NB4 (cell line): ENCODE measurements at regions not wholly inside any gene's neighbourhood (a gene's known extent, or its start where the extent isn't known, plus 50 kb on each side); places are given as distances from the start of the nearest gene placed in this dataset.
A peak's percentile ranks its signal among the peaks of the same experiment; 100 is the strongest.

Experiments
- DNase-seq: peaks from one replicate; pipeline ENCODE4 v3.0.0; 2010; ENCODE audit warnings: low read depth
- H3K4me3 ChIP-seq: one replicate; pipeline ENCODE4 v1.5.1; 2011; ENCODE audit warnings: mild to moderate bottlenecking, low read depth, low read length, moderate library complexity
- CTCF ChIP-seq: IDR thresholded peaks from one replicate; pipeline ENCODE4 v1.5.1; 2012; ENCODE audit warnings: low read depth, low read length
- MAX ChIP-seq: IDR thresholded peaks from 2 replicates; pipeline ENCODE4 v1.6.1; 2011; ENCODE audit warnings: low read depth, low read length
- MYC ChIP-seq: IDR thresholded peaks from 2 replicates; pipeline ENCODE4 v1.6.1; 2011; ENCODE audit warnings: low read depth, low read length
- POLR2A ChIP-seq: IDR thresholded peaks from 2 replicates; pipeline ENCODE4 v1.6.1; 2011; ENCODE audit warnings: mild to moderate bottlenecking; ENCODE audit not compliant: insufficient read length; ENCODE audit errors: extremely low read depth

DNA sequence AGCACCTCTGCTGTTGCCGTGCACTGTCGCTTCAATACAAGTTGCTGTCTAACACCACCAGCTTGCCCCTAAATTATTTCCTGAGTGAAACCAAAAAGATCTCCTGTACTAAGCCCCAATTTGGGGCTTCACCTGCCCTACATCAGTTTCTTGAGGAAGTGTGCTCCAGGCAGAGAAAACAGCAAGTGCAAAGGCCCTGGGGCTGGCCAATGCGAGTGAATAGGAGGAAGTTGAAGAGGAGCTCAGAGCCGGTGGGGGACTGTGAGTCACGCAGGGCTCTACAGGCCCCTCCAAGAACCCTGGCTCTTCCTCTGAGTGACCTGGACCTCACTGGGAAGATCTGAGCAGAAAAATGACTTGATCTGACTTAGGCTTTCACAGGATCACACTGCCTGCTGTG lies 117.2 kb downstream of the IPO8 start:
- peak; percentile 37 for DNase-seq
- H3K4me3 ChIP-seq: no peak overlapping the region
- no peak for TF ChIP-seq MYC
- no peak for TF ChIP-seq MAX
- TF ChIP-seq POLR2A: no peak
- no peak for TF ChIP-seq CTCF

GRCh38 chr12:30573145-30573544 lies 122.5 kb downstream of the IPO8 start:
- H3K4me3 ChIP-seq: no peak overlapping the region
- TF ChIP-seq POLR2A: no peak
- DNase-seq: no peak

GRCh38 chr12:30570211-30570890 lies 125.3 kb downstream of the IPO8 start:
- TF ChIP-seq MAX (no peak), CTCF (no peak), POLR2A (no peak), MYC (no peak)
- DNase-seq: no peak
- H3K4me3 ChIP-seq: no peak overlapping the region

DNA sequence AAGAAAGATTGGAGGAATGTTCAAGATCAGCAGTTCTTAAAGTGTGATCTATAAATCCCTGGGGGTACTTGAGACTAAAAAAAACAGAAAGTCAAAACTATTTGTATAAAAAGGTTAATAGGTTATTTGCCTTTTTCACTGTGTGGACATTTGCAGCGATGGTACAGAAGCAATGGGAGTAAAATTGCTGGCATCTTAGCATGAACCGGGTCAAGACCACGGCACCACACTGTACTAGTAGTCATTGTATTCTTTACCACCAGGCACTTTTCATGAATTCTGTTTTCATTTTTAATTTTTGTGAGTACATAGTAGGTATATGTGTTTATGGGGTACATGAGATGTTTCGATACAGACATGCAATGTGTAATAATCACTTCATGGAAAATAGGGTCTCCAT lies 126.2 kb downstream of the IPO8 start:
- no peak overlapping the region for H3K4me3 ChIP-seq
- no peak for DNase-seq
- TF ChIP-seq MYC: no peak
- no peak for TF ChIP-seq MAX
- TF ChIP-seq CTCF: no peak
- no peak for TF ChIP-seq POLR2A

GRCh38 chr12:30568453-30568852 lies 127.2 kb downstream of the IPO8 start:
- no peak for TF ChIP-seq POLR2A
- TF ChIP-seq MYC: no peak
- TF ChIP-seq CTCF: no peak
- TF ChIP-seq MAX: no peak
- DNase-seq: no peak
- no peak overlapping the region for H3K4me3 ChIP-seq

DNA sequence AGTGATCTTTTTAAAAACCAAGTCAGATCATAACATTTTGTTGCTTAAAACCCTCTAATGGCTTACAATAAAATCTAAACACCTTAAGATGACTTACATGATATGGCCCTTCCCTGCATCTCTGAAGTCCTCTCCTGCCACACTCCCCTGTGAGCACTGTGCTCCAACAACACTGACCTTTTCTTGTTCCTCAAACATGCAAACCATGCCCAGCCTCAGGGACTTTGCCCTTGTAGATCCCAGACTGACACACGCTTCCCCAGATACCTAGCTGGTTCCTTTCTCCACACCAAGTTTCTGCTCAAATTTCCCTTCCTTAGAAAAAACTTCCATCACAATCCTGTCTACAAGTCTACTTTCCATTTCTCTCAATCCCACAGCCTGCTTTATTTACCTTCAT lies 128.6 kb downstream of the IPO8 start:
- no peak for TF ChIP-seq CTCF
- no peak for TF ChIP-seq POLR2A
- TF ChIP-seq MAX: no peak
- TF ChIP-seq MYC: no peak
- H3K4me3 ChIP-seq: no peak overlapping the region
- DNase-seq: no peak
